Transverse colon (tissue), 4 donors: ENCODE measurements at regions not wholly inside any gene's neighbourhood (a gene's known extent, or its start where the extent isn't known, plus 50 kb on each side); places are given as distances from the start of the nearest gene placed in this dataset.

Source experiments
- DNase-seq: peaks from one replicate; pipeline ENCODE4 v3.0.0-alpha.2; 2019
- H3K27ac ChIP-seq, 4 donors: fragments of 200-600 bp; sonication (generic); 2 replicates each; pipeline ENCODE4 v1.5.1; 2016 to 2018; ENCODE audit warnings: inconsistent platforms in 4 of 4
- H3K27me3 ChIP-seq: fragments of 200-600 bp; sonication (generic); 2 replicates; pipeline ENCODE4 v1.5.1; 2017; ENCODE audit warnings: inconsistent platforms
- H3K36me3 ChIP-seq, 4 donors: fragments of 200-600 bp; sonication (generic); 2 replicates each; pipeline ENCODE4 v1.5.1; 2017 to 2019; ENCODE audit warnings: inconsistent platforms in 4 of 4
- H3K4me1 ChIP-seq, 4 donors: fragments of 200-600 bp; sonication (generic); 2 replicates each; pipeline ENCODE4 v1.5.1; 2017 to 2020; ENCODE audit warnings: inconsistent platforms in 4 of 4
- H3K4me3 ChIP-seq, 4 donors: fragments of 200-600 bp; sonication (generic); 1 replicate in 1 of 4; 2 replicates in 3 of 4; pipeline versions ENCODE4 v1.5.1 to v1.6.1; 2017 to 2019; ENCODE audit warnings: inconsistent platforms in 4 of 4
- H3K9me3 ChIP-seq, 2 donors: fragments of 200-600 bp; sonication (generic); 2 replicates each; pipeline ENCODE4 v1.5.1; 2017 to 2019; ENCODE audit warnings: inconsistent platforms in 2 of 2
- CTCF ChIP-seq, 5 experiments: fragments of 200-600 bp in 3 of 5; fragments of 450-650 bp in 2 of 5; sonication (generic) in 3 of 5; IDR thresholded peaks; 1 replicate in 2 of 5; 2 replicates in 3 of 5; pipeline ENCODE4 v1.5.1; 2016 to 2017; ENCODE audit warnings: antibody characterized with exemption in 5 of 5, inconsistent platforms in 3 of 5, mild to moderate bottlenecking in 2 of 5, moderate library complexity in 1 of 5
- EP300 ChIP-seq: sonication (generic); formaldehyde crosslinking; IDR thresholded peaks from one replicate; pipeline ENCODE4 v1.6.1; 2017; ENCODE audit warnings: antibody characterized with exemption, low read depth
- POLR2A ChIP-seq: fragments of 450-650 bp; IDR thresholded peaks from one replicate; pipeline ENCODE4 v1.6.1; 2016; ENCODE audit warnings: antibody characterized with exemption, mild to moderate bottlenecking, moderate library complexity
- POLR2AphosphoS5 ChIP-seq, 3 donors: sonication (generic); formaldehyde crosslinking; IDR thresholded peaks; one replicate each; pipeline ENCODE4 v1.6.1; 2016; ENCODE audit warnings: antibody characterized with exemption in 3 of 3
- WGBS, 2 donors: methylation state at CpG; one replicate each; pipeline ENCODE4 v1.1.5; 2018; ENCODE audit warnings: low coverage in 1 of 2; 5-methylcytosine and 5-hydroxymethylcytosine counted together
- in situ Hi-C, 4 donors: fragments of 200-750 bp; cut with MboI; loops; one replicate each; pipeline versions ENCODE4 v1.15.0 to v1.15.1; 2017; ENCODE audit warnings: low sequenced_read_pairs in 3 of 4, low pct_ligation_motif_present in 1 of 4, low pct_unique_long_range_greater_than_20kb in 1 of 4
- intact Hi-C: fragments of 100-400 bp; cut with DNase I; formaldehyde crosslinking; loops from one replicate; pipeline ENCODE4 v1.15.1; 2023; ENCODE audit warnings: low total_unique reads

DNA sequence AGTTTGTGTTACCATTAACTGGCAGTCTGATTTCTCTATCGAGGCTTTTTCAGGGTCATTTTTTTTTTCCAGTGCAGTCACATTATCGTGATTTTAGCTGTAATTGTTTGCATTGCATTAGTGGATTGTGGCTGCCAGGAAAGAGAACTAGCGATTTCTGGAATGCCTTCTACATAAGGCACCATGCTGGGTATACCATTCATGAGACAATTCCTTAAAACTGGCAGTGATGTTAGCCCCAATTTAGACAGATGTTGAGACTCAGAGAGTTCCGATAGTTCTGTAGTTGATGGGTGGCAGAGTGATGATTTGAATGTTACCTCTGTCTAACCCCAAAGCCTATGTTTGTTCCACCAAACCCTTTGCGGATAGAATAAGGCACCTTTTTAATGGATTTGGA, 175.4 kb upstream of the TENM3 start:
- intact Hi-C loops: no loop called here
- in situ Hi-C loops: no loop called here
- Histone ChIP-seq H3K4me1 (no peaks in the 10 kb centered on the region), H3K27me3 (no peaks in the 10 kb centered on the region), H3K9me3 (no peaks in the 10 kb centered on the region), H3K36me3 (no peaks in the 10 kb centered on the region), H3K27ac (no peak overlapping the region), H3K4me3 (no peak overlapping the region)
- 46 to 78% methylated on average over 3 to 5 of the region's 5 CpGs for WGBS, 2 donors
- TF ChIP-seq POLR2AphosphoS5 (IDR thresholded peaks at IDR 0.05) (no peak), CTCF (IDR thresholded peaks at IDR 0.05) (no peak), POLR2A (no peak)
- DNase-seq: no peak

GRCh38 chr4:182068920-182069319, 174.3 kb upstream of the TENM3 start:
- Histone ChIP-seq H3K4me3 (no peak overlapping the region), H3K36me3 (no peaks in the 10 kb centered on the region), H3K4me1 (no peaks in the 10 kb centered on the region), H3K9me3 (no peaks in the 10 kb centered on the region), H3K27me3 (no peaks in the 10 kb centered on the region), H3K27ac (no peak overlapping the region)
- DNase-seq: no peak
- in situ Hi-C loops (no loop called here), intact Hi-C loops (no loop called here)
- no peak for TF ChIP-seq CTCF (IDR thresholded peaks at IDR 0.05)
- no peak for TF ChIP-seq EP300
- TF ChIP-seq POLR2A: no peak
- no peak for TF ChIP-seq POLR2AphosphoS5 (IDR thresholded peaks at IDR 0.05)

DNA sequence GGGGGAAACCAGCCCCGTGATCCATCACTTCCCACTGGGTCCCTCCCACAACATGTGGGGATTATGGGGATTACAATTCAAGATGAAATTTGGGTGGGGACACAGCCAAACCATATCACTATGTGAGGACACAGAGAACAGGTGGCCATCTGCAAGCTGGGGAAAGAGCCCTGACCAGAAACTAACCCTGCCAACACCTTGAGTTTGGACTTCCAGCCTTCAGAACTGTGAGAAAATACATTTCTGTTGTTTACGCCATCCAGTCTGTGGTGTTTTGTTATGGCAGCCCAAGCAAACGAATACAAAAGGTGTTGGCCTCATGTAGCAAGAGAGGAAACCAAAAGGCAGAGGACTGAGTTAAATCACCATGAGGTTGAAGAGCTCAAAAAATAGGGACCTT, 169.9 kb upstream of the TENM3 start:
- no peaks in the 10 kb centered on the region for H3K36me3 ChIP-seq
- in situ Hi-C loops (no loop called here), intact Hi-C loops (no loop called here)
- no peaks in the 10 kb centered on the region for H3K27me3 ChIP-seq
- no peaks in the 10 kb centered on the region for H3K9me3 ChIP-seq
- H3K4me1 ChIP-seq: no peaks in the 10 kb centered on the region
- DNase-seq: no peak
- no peak overlapping the region for H3K4me3 ChIP-seq
- TF ChIP-seq EP300 (no peak), POLR2A (no peak)
- H3K27ac ChIP-seq: no peak overlapping the region
- WGBS, 2 donors: 75% methylated on average over 3 of the region's 3 CpGs; no CpG with 5 or more reads in 1 of the 2 donors

GRCh38 chr4:182074139-182074538, 169.1 kb upstream of the TENM3 start:
- intact Hi-C loops: no loop called here
- H3K36me3 ChIP-seq: no peaks in the 10 kb centered on the region
- 30 to 44% methylated on average over 2 to 3 of the region's 3 CpGs for WGBS, 2 donors
- H3K4me3 ChIP-seq: no peak overlapping the region
- no peak overlapping the region for H3K27ac ChIP-seq
- H3K9me3 ChIP-seq: no peaks in the 10 kb centered on the region
- no peaks in the 10 kb centered on the region for H3K27me3 ChIP-seq
- H3K4me1 ChIP-seq: no peaks in the 10 kb centered on the region
- TF ChIP-seq CTCF (IDR thresholded peaks at IDR 0.05): no peak
- no peak for TF ChIP-seq EP300
- TF ChIP-seq POLR2A: no peak
- no peak for TF ChIP-seq POLR2AphosphoS5 (IDR thresholded peaks at IDR 0.05)
- in situ Hi-C loops: no loop called here
- DNase-seq: no peak

GRCh38 chr4:182074810-182075209, 168.4 kb upstream of the TENM3 start:
- H3K4me3 ChIP-seq: no peak overlapping the region
- no peaks in the 10 kb centered on the region for H3K4me1 ChIP-seq
- H3K9me3 ChIP-seq: no peaks in the 10 kb centered on the region
- intact Hi-C loops: no loop called here
- H3K27ac ChIP-seq: no peak overlapping the region
- no peak for DNase-seq
- no peak for TF ChIP-seq POLR2A
- no peak for TF ChIP-seq EP300
- TF ChIP-seq CTCF (IDR thresholded peaks at IDR 0.05): no peak
- no peaks in the 10 kb centered on the region for H3K36me3 ChIP-seq
- in situ Hi-C loops: no loop called here
- WGBS, 2 donors: 52 to 63% methylated on average over 4 to 6 of the region's 6 CpGs
- no peaks in the 10 kb centered on the region for H3K27me3 ChIP-seq
